ENCODE measurements at regions not wholly inside any gene's neighbourhood (a gene's known extent, or its start where the extent isn't known, plus 50 kb on each side); places are given as distances from the start of the nearest gene placed in this dataset.

DNA sequence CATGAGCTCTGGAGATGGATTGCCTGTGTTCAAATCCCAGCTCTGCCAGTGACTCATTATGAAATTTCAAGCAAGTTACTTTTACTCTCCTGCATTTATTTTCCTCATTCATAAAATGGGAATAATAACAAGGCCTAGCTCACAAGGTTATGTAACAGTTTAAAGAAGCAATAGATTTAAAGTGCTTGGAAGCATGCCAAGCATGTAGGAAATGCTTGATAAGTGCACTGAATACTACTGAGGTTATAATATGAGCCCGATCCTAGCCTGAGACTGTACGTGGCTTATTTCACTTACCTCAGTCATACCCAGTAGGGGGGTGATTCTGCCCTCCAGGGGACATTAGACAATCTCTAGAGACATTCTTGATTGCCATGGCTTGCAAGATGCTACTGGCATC lies 734.1 kb upstream of the WWC1 start:
- CTCF ChIA-PET (ENCODE audit: unreplicated experiment), result no interaction called here
- no peak for DNase-seq (ENCODE audit: low spot score)
- BruUV-seq (replicated peaks), result no TSS peak
- Histone ChIP-seq H3K79me2 (ENCODE audit: insufficient read depth, low read depth, low read length) (no peaks in the 10 kb centered on the region), H3K9me3 (ENCODE audit: low read length) (no peaks in the 10 kb centered on the region), H3K4me1 (ENCODE audit: insufficient read depth, low read length, poor library complexity, severe bottlenecking) (no peaks in the 10 kb centered on the region), H4K20me1 (ENCODE audit: insufficient read depth, low read length) (no peaks in the 10 kb centered on the region), H3K4me3 (ENCODE audit: low read depth, low read length, poor library complexity, severe bottlenecking) (no peak overlapping the region), H3K36me3 (ENCODE audit: insufficient read depth, low read length) (no peaks in the 10 kb centered on the region), H3K9me2 (ENCODE audit: insufficient read depth, low read length) (no peaks in the 10 kb centered on the region), H2AFZ (ENCODE audit: low read length) (no peak overlapping the region), H3K27ac (ENCODE audit: low read depth, low read length, poor library complexity, severe bottlenecking) (no peak overlapping the region), H3K4me2 (ENCODE audit: low read length) (no peak overlapping the region)
- POLR2A ChIA-PET, result no interaction called here
- intact Hi-C loops (cut with micrococcal nuclease; ENCODE audit: unreplicated experiment), result no loop called here
- TF ChIP-seq CTCF (conservative IDR thresholded peaks at IDR 0.05; ENCODE audit: low read length) (no peak), EZH2phosphoT487 (IDR thresholded peaks at IDR 0.05; ENCODE audit: borderline replicate concordance, low read depth, low read length) (no peak)

GRCh38 chr5:167561796-167562195 lies 729.6 kb upstream of the WWC1 start:
- POLR2A ChIA-PET, result no interaction called here

GRCh38 chr5:167564275-167564674 lies 727.2 kb upstream of the WWC1 start:
- H2AFZ ChIP-seq (ENCODE audit: low read length), result no peak overlapping the region
- CTCF ChIA-PET (ENCODE audit: unreplicated experiment), result no interaction called here

More at GRCh38 chr5:167561796-167562195, 729.6 kb upstream of the WWC1 start:
- Histone ChIP-seq H3K36me3 (ENCODE audit: insufficient read depth, low read length) (no peaks in the 10 kb centered on the region), H4K20me1 (ENCODE audit: insufficient read depth, low read length) (no peaks in the 10 kb centered on the region), H3K9me2 (ENCODE audit: insufficient read depth, low read length) (no peaks in the 10 kb centered on the region), H3K4me2 (ENCODE audit: low read length) (no peak overlapping the region), H3K79me2 (ENCODE audit: insufficient read depth, low read depth, low read length) (no peaks in the 10 kb centered on the region), H3K4me3 (ENCODE audit: low read depth, low read length, poor library complexity, severe bottlenecking) (no peak overlapping the region), H3K27ac (ENCODE audit: low read depth, low read length, poor library complexity, severe bottlenecking) (no peak overlapping the region), H2AFZ (ENCODE audit: low read length) (no peak overlapping the region), H3K9me3 (ENCODE audit: low read length) (no peaks in the 10 kb centered on the region), H3K4me1 (ENCODE audit: insufficient read depth, low read length, poor library complexity, severe bottlenecking) (no peaks in the 10 kb centered on the region)
- intact Hi-C loops (cut with micrococcal nuclease; ENCODE audit: unreplicated experiment), result no loop called here
- BruUV-seq (replicated peaks), result no TSS peak
- CTCF ChIA-PET (ENCODE audit: unreplicated experiment), result no interaction called here
- no peak for TF ChIP-seq CTCF (conservative IDR thresholded peaks at IDR 0.05; ENCODE audit: low read length)
- TF ChIP-seq EZH2phosphoT487 (IDR thresholded peaks at IDR 0.05; ENCODE audit: borderline replicate concordance, low read depth, low read length), result no peak
- no peak for DNase-seq (ENCODE audit: low spot score)

More at GRCh38 chr5:167564275-167564674, 727.2 kb upstream of the WWC1 start:
- intact Hi-C loops (cut with micrococcal nuclease; ENCODE audit: unreplicated experiment), result no loop called here
- Histone ChIP-seq H3K9me2 (ENCODE audit: insufficient read depth, low read length) (no peaks in the 10 kb centered on the region), H3K79me2 (ENCODE audit: insufficient read depth, low read depth, low read length) (no peaks in the 10 kb centered on the region), H3K9me3 (ENCODE audit: low read length) (no peaks in the 10 kb centered on the region), H3K4me1 (ENCODE audit: insufficient read depth, low read length, poor library complexity, severe bottlenecking) (no peaks in the 10 kb centered on the region), H3K4me3 (ENCODE audit: low read depth, low read length, poor library complexity, severe bottlenecking) (no peak overlapping the region), H3K36me3 (ENCODE audit: insufficient read depth, low read length) (no peaks in the 10 kb centered on the region), H3K27ac (ENCODE audit: low read depth, low read length, poor library complexity, severe bottlenecking) (no peak overlapping the region), H4K20me1 (ENCODE audit: insufficient read depth, low read length) (no peaks in the 10 kb centered on the region), H3K4me2 (ENCODE audit: low read length) (no peak overlapping the region)
- POLR2A ChIA-PET, result no interaction called here
- DNase-seq (ENCODE audit: low spot score), result no peak
- BruUV-seq (replicated peaks), result no TSS peak
- TF ChIP-seq CTCF (conservative IDR thresholded peaks at IDR 0.05; ENCODE audit: low read length), result no peak
- TF ChIP-seq EZH2phosphoT487 (IDR thresholded peaks at IDR 0.05; ENCODE audit: borderline replicate concordance, low read depth, low read length), result no peak
